ENCODE measurements at regions not wholly inside any gene's neighbourhood (a gene's known extent, or its start where the extent isn't known, plus 50 kb on each side); places are given as distances from the start of the nearest gene placed in this dataset.
"Not testable (repeated sequence)": the region's sequence is repeated elsewhere in the genome, so short reads cannot be mapped to it uniquely, and the experiment has no call there.

DNA sequence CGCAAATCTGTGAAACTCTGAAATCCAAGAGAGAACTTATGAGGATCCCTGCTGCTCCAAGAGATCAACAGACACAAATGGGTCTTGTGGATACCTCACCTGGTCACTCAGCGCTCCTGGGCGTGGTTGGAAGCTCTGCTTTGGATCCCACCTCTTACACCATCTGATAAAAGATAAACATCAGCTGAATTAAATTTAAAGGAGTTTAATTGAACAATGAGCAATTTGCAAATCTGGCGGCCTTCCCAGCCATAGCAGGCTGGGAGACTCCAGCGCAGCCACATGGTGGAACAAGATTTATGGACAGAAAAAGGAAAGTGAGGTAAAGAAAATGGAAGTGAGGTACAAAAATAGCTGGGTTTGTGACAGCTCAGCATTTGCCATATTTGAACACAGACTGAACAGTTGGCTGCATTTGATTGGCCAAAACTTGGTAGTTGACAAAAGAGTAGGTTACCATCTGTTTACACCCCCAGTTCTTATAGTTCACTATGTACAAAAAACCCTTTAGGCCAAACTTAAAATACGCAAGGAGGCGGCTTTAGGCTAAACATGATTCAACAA, 437.3 kb upstream of the NDST3 start:
- no peaks in the 10 kb centered on the region for H3K79me1 ChIP-seq (ENCODE audit: low read depth, low read length)
- no CpG with 5 or more reads among the region's 7 CpGs for WGBS, 2 donors (ENCODE audit: extremely low coverage in 2 of 2, insufficient read length in 2 of 2, insufficient replicate concordance in 1 of 2)
- H3K4ac ChIP-seq (ENCODE audit: low read length) = no peak overlapping the region
- no peak overlapping the region for H4K8ac ChIP-seq (ENCODE audit: low read depth, low read length)
- H3K23ac ChIP-seq (ENCODE audit: low read depth, low read length, poor library complexity) = no peak overlapping the region
- no peak overlapping the region for H2BK12ac ChIP-seq (ENCODE audit: low read length)
- no peak for DNase-seq (ENCODE audit: low spot score)
- H2AFZ ChIP-seq (ENCODE audit: low read length) = no peak overlapping the region
- no peaks in the 10 kb centered on the region for H3K4me1 ChIP-seq (ENCODE audit: control insufficient read depth in 2 of 2, insufficient read depth in 1 of 2, low read depth in 1 of 2, low read length in 2 of 2)
- no peak overlapping the region for H2AK5ac ChIP-seq (ENCODE audit: low read depth, low read length)
- H3K9ac ChIP-seq (ENCODE audit: low read depth, low read length, poor library complexity) = no peak overlapping the region
- H3K27me3 ChIP-seq (ENCODE audit: control insufficient read depth in 3 of 3, insufficient read depth in 3 of 3, low read depth in 1 of 3, low read length in 3 of 3) = no peaks in the 10 kb centered on the region
- no peak overlapping the region for H4K91ac ChIP-seq (ENCODE audit: low read depth, low read length, poor library complexity)
- no peak overlapping the region for H2BK15ac ChIP-seq (ENCODE audit: low read length)
- H3K36me3 ChIP-seq (replicated peaks in 1 of 2; ENCODE audit: control insufficient read depth in 2 of 2, insufficient read depth in 2 of 2, low read length in 2 of 2) = no peaks in the 10 kb centered on the region
- H3K4me2 ChIP-seq (ENCODE audit: insufficient read depth, low read length, poor library complexity, severe bottlenecking) = no peak overlapping the region
- no peak overlapping the region for H2BK120ac ChIP-seq (ENCODE audit: low read depth, low read length)
- H2BK5ac ChIP-seq (ENCODE audit: low read length) = no peak overlapping the region
- H3K14ac ChIP-seq (ENCODE audit: low read length) = no peak overlapping the region
- H3K18ac ChIP-seq (ENCODE audit: low read length) = no peak overlapping the region
- no peak overlapping the region for H3K27ac ChIP-seq (replicated peaks; ENCODE audit: low read length)
- no peak overlapping the region for H3K4me3 ChIP-seq (ENCODE audit: low read length in 2 of 2)
- no peaks in the 10 kb centered on the region for H3K9me3 ChIP-seq (replicated peaks in 1 of 2; ENCODE audit: control insufficient read depth in 2 of 2, insufficient read depth in 1 of 2, low read depth in 1 of 2, low read length in 2 of 2)

GRCh38 chr4:117599393-117599792, 434.9 kb upstream of the NDST3 start:
- not testable (repeated sequence) for H3K79me1 ChIP-seq (ENCODE audit: low read depth, low read length); H3K27ac ChIP-seq (replicated peaks; ENCODE audit: low read length); H2AK5ac ChIP-seq (ENCODE audit: low read depth, low read length); H2BK120ac ChIP-seq (ENCODE audit: low read depth, low read length); H3K18ac ChIP-seq (ENCODE audit: low read length); H3K9me3 ChIP-seq (replicated peaks in 1 of 2; ENCODE audit: control insufficient read depth in 2 of 2, insufficient read depth in 1 of 2, low read depth in 1 of 2, low read length in 2 of 2); H3K4me1 ChIP-seq (ENCODE audit: control insufficient read depth in 2 of 2, insufficient read depth in 1 of 2, low read depth in 1 of 2, low read length in 2 of 2); H3K23ac ChIP-seq (ENCODE audit: low read depth, low read length, poor library complexity); H2BK15ac ChIP-seq (ENCODE audit: low read length); H3K4ac ChIP-seq (ENCODE audit: low read length); H3K27me3 ChIP-seq (ENCODE audit: control insufficient read depth in 3 of 3, insufficient read depth in 3 of 3, low read depth in 1 of 3, low read length in 3 of 3); H3K36me3 ChIP-seq (replicated peaks in 1 of 2; ENCODE audit: control insufficient read depth in 2 of 2, insufficient read depth in 2 of 2, low read length in 2 of 2); H2AFZ ChIP-seq (ENCODE audit: low read length); H3K4me2 ChIP-seq (ENCODE audit: insufficient read depth, low read length, poor library complexity, severe bottlenecking); H4K91ac ChIP-seq (ENCODE audit: low read depth, low read length, poor library complexity); H3K14ac ChIP-seq (ENCODE audit: low read length); H4K8ac ChIP-seq (ENCODE audit: low read depth, low read length); H2BK12ac ChIP-seq (ENCODE audit: low read length); H2BK5ac ChIP-seq (ENCODE audit: low read length); DNase-seq (ENCODE audit: low spot score); H3K9ac ChIP-seq (ENCODE audit: low read depth, low read length, poor library complexity); H3K4me3 ChIP-seq (ENCODE audit: low read length in 2 of 2)
- no CpG with 5 or more reads among the region's 2 CpGs for WGBS, 2 donors (ENCODE audit: extremely low coverage in 2 of 2, insufficient read length in 2 of 2, insufficient replicate concordance in 1 of 2)

DNA sequence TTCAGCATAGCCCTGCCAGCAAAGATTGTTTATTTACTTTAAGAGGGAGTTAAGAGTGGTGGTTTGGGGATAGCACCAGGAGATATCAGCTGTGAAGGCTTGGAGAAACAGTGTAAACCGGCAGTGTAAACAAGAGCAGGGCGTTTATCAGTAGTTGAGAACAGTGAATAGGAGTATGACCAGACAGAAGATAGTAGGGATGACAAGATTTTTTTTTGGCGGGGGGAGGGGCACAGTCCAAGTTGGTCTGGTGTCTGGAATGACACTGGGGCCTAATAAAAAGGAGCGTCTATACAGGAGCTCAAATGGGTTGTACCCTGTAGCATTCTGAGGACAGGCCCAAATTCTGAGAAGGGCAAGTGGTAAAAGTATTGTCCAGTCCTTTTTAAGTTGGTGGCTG, 433.4 kb upstream of the NDST3 start:
- not testable (repeated sequence) for H3K9me3 ChIP-seq (replicated peaks in 1 of 2; ENCODE audit: control insufficient read depth in 2 of 2, insufficient read depth in 1 of 2, low read depth in 1 of 2, low read length in 2 of 2); H2BK120ac ChIP-seq (ENCODE audit: low read depth, low read length); H3K4me1 ChIP-seq (ENCODE audit: control insufficient read depth in 2 of 2, insufficient read depth in 1 of 2, low read depth in 1 of 2, low read length in 2 of 2); H2BK15ac ChIP-seq (ENCODE audit: low read length); H3K27me3 ChIP-seq (ENCODE audit: control insufficient read depth in 3 of 3, insufficient read depth in 3 of 3, low read depth in 1 of 3, low read length in 3 of 3); H2BK5ac ChIP-seq (ENCODE audit: low read length); H3K79me1 ChIP-seq (ENCODE audit: low read depth, low read length); H4K91ac ChIP-seq (ENCODE audit: low read depth, low read length, poor library complexity); H3K23ac ChIP-seq (ENCODE audit: low read depth, low read length, poor library complexity); H3K36me3 ChIP-seq (replicated peaks in 1 of 2; ENCODE audit: control insufficient read depth in 2 of 2, insufficient read depth in 2 of 2, low read length in 2 of 2); H3K9ac ChIP-seq (ENCODE audit: low read depth, low read length, poor library complexity); H3K4me2 ChIP-seq (ENCODE audit: insufficient read depth, low read length, poor library complexity, severe bottlenecking); H4K8ac ChIP-seq (ENCODE audit: low read depth, low read length); H3K14ac ChIP-seq (ENCODE audit: low read length); DNase-seq (ENCODE audit: low spot score); H3K27ac ChIP-seq (replicated peaks; ENCODE audit: low read length); H3K18ac ChIP-seq (ENCODE audit: low read length); H2AFZ ChIP-seq (ENCODE audit: low read length); H2AK5ac ChIP-seq (ENCODE audit: low read depth, low read length); H3K4me3 ChIP-seq (ENCODE audit: low read length in 2 of 2); H3K4ac ChIP-seq (ENCODE audit: low read length); H2BK12ac ChIP-seq (ENCODE audit: low read length)
- WGBS, 2 donors (ENCODE audit: extremely low coverage in 2 of 2, insufficient read length in 2 of 2, insufficient replicate concordance in 1 of 2) = no CpG with 5 or more reads among the region's 4 CpGs

- Histone ChIP-seq H3K4ac (ENCODE audit: low read length) (no peak overlapping the region), H3K23ac (ENCODE audit: low read depth, low read length, poor library complexity) (no peak overlapping the region), H3K9me3 (replicated peaks in 1 of 2; ENCODE audit: control insufficient read depth in 2 of 2, insufficient read depth in 1 of 2, low read depth in 1 of 2, low read length in 2 of 2) (no peaks in the 10 kb centered on the region), H2BK12ac (ENCODE audit: low read length) (no peak overlapping the region), H2AK5ac (ENCODE audit: low read depth, low read length) (no peak overlapping the region), H2BK5ac (ENCODE audit: low read length) (no peak overlapping the region), H3K36me3 (replicated peaks in 1 of 2; ENCODE audit: control insufficient read depth in 2 of 2, insufficient read depth in 2 of 2, low read length in 2 of 2) (no peaks in the 10 kb centered on the region), H2BK15ac (ENCODE audit: low read length) (no peak overlapping the region), H3K9ac (ENCODE audit: low read depth, low read length, poor library complexity) (no peak overlapping the region), H3K79me1 (ENCODE audit: low read depth, low read length) (no peaks in the 10 kb centered on the region), H3K4me3 (ENCODE audit: low read length in 2 of 2) (no peak overlapping the region), H3K14ac (ENCODE audit: low read length) (peak overlapping the region; percentile 25), H2BK120ac (ENCODE audit: low read depth, low read length) (no peak overlapping the region), H3K27me3 (ENCODE audit: control insufficient read depth in 3 of 3, insufficient read depth in 3 of 3, low read depth in 1 of 3, low read length in 3 of 3) (no peaks in the 10 kb centered on the region), H3K4me1 (ENCODE audit: control insufficient read depth in 2 of 2, insufficient read depth in 1 of 2, low read depth in 1 of 2, low read length in 2 of 2) (no peaks in the 10 kb centered on the region), H4K91ac (ENCODE audit: low read depth, low read length, poor library complexity) (no peak overlapping the region), H2AFZ (ENCODE audit: low read length) (no peak overlapping the region), H3K4me2 (ENCODE audit: insufficient read depth, low read length, poor library complexity, severe bottlenecking) (no peak overlapping the region), H3K18ac (ENCODE audit: low read length) (no peak overlapping the region), H4K8ac (ENCODE audit: low read depth, low read length) (no peak overlapping the region), H3K27ac (replicated peaks; ENCODE audit: low read length) (no peak overlapping the region)
- WGBS, 2 donors (ENCODE audit: extremely low coverage in 2 of 2, insufficient read length in 2 of 2, insufficient replicate concordance in 1 of 2) = no CpG with 5 or more reads among the region's 1 CpG
- DNase-seq (ENCODE audit: low spot score) = no peak
These were observed 423.5 kb upstream of the NDST3 start for GRCh38 chr4:117610706-117611308.

Data from neuronal stem cell (in vitro differentiated cells).